Fibroblast of skin of right biceps (primary cell): ENCODE measurements at regions not wholly inside any gene's neighbourhood (a gene's known extent, or its start where the extent isn't known, plus 50 kb on each side); places are given as distances from the start of the nearest gene placed in this dataset.
"Not testable (repeated sequence)": the region's sequence is repeated elsewhere in the genome, so short reads cannot be mapped to it uniquely, and the experiment has no call there.

Source experiments
- DNase-seq: peaks from one replicate; pipeline ENCODE4 v3.0.0-alpha.2; 2013

DNA sequence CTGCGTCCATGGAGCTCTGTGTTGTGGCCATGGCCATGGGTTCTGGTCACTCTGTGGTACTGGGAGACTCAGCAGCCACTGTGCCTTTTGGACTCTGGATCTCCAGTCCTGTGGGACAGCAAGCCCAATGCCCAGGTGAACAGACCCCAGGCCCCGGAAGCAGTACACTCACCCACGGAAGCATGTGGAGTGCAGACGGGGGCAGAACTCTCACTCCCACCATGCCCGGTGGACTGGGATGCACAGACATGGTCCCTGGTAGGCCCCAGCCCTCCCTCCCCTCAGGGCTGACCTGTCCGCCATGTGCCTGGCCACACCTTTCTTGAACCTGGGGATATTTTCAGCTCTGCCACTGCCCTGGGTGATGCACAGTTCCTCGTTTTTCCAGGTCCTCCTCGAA is 163.3 kb downstream of the URI1 start:
- DNase-seq: no peak

DNA sequence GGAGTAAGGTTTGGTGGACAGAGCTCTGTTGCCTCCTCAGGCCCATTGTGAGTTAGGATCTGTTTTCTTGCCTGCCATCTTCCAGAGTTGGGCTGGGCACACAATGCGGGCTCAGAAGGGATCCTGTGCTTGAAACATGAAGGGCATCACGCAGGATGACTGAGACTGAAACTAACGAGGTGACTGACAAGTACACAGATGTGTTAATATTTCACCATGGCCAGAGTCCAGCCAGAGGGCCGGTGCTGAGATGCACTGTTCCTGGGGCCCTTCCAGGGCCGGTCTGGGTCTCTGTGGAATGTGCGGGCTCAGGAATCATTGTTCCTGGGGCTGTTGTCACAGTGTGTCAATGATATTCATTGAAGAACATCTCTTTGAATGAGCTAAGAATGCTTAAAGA is 163.7 kb downstream of the URI1 start:
- no peak for DNase-seq

DNA sequence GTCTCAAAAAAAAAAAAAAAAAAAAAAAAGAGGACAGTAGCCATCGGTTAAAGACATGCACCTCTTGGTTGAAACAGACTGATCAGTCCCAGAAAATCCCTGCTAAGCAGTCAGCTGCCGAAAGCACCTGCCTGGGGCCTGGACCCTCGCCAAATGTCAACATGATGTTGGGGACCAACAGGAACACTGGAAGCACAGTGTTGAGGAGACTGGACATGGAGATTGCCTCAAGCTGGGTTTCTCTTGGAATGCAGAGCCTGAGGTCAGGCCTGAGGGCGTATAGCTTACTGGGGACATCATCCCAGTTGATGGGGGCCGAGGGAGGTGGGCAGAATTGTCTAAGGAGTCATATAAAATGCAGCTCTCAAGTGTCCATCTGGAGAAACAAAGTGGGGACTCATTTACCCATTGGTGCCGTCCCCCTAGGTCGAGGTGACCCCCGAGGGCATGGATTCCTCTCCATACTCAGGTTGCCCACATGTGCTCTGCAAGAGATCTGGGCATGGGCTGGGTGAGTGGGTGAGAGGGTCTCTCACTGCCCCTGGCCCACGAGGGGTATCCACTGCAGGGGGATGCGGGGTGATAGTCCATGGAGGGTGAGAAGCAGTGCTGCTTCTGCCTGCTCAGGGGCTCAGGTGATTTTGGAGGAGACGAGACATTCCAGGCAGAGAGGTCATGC is 164.5 kb downstream of the URI1 start:
- no peak for DNase-seq

DNA sequence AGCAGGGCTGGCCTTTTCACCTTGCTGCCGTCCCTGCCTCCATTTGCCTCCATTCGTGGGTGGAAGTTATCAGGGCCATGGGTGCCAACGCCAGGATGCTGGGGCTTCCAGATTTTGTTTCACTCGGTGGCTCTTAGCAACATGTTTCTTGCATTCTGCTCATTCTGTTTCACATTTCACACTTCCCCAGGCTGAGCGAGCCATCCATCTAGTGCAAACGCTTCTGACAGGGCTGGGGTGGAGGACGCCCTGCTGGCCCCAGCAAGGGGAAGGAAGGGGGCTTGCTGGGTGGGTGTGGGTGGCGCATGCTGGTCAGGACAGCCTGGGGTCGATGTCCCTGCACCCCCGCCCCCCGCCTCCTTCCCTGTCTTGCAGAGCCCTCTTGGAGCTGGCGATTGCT is 165.2 kb downstream of the URI1 start:
- no peak for DNase-seq

DNA sequence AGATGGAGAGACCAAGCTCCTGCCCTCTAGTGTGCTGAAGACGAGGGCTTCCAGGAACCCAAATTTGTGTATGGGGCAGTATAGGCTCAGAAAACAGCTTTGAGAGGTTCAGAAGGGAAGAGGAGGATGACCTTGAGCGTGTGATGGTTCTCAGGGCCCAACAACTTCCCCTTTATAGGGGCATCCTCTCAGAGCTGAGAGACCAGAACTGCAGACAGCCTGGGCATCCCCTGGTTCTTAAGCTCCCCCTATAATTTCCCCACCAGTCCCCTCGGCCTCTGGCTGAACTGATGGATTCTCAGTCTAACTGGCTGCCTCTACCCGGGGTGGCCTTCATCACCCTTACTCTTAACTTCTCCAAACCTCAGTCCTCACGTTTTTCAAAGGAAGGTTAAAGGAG is 167.5 kb downstream of the URI1 start:
- DNase-seq: no peak

DNA sequence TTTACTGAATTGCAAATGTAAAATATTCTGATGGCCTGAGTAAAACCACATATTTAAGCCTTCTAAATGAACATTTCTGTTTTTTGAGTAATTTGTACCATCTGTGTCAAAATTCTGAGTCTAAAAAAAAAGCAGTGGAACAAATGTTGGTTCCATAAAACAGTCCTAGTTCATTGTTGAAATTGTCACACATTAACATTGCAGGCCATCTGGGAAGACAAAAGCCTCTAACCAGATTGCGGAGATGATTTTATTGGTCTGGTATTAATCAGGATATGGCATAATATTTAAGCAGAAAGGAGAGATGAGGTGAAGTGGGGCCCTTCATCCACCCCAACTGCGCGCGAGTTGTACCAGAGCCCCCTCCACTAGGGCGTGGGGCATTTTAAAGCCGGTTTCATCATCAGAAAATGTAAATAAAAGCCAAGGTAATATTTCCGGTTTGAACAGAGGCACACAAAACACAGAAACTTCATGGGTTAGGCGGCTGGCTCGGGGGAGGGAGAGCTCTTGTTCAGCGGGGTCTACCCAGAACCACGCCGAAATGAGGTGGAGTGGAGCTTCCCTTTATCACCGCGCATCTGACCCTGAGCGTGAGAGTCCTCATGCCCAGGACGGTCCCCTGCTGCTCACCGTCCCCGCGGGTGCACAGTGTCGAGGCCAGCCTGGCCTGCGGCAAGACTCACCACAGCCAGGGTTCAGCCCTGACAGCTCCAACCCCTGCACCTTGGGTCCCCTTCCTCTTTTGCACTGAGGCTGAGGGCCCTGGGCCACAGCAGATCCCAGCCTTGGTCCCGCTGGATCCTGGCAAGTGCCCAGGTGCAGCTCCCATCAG is 169.2 kb downstream of the URI1 start:
- no peak for DNase-seq

DNA sequence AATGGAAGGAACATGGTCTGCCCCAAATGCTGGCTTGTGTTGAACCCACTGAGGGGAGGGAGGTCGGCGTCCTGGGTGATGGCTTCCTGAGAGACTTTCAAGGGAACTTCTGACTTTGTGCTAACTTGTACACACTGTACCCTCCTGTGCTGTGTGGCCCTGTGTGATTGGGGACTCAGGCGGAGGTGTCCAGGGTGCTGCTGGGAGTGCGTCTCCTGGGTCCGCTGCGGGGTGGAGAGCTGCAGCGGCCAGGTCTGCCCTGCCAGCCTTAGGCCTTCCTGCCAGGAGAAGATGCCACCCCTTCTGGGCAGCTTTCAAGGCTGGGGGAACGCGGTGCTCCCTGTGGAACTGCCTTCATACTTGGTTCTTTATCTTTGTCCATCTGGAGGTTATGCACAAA is 170.1 kb downstream of the URI1 start:
- DNase-seq: no peak

DNA sequence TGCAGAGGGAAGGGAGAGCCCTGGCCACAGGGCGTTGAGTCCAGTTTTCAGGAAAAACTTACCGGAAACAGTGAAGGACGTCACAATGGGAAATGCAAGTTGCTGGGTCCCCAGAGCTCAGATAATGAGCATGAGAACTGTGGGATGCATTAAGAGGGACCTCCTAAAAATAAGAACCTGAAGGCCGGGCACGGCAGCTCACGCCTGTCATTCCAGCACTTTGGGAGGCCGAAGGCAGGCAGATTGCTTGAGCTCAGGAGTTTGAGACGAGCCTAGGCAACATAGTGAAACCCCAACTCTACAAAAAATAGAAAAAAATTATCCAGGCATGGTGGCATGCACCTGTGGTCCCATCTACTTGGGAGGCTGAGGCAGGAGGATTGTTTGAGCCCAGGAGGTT is 170.6 kb downstream of the URI1 start:
- no peak for DNase-seq

DNA sequence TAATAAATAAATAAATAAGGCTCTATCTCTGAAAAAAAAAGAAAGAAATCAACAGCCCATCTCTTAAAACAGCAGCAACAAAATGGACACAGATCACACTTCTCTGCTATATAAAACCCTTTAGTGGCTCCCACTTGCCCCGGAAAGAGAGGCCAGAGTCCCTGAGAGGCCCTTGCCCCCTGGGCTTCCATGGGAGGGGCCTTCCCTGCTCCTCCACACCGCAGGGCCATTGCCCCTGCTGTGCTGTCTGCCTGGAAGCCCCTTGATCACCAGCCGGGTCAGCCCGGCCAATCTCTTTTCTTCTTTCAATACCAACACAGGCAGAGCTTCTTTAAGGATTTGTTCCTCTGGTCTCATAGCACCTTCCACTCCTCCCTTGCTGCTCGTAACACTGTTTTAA is 171.1 kb downstream of the URI1 start:
- DNase-seq: no peak

DNA sequence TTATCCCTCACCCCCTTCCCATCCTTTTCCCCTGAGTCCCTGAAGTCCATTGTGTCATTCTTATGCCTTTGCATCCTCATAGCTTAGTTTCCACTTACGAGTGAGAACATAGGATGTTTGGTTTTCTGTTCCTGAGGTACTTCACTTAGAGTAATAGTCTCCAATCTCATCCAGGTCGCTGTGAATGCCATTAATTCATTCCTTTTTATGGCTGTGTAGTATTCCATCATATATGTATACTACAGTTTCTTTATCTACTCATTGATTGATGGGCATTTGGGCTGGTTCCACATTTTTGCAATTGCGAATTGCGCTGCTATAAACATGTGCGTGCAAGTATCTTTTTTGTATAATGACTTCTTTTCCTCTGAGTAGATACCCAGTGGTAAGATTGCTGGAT is 172.1 kb downstream of the URI1 start:
- DNase-seq: not testable (repeated sequence)

DNA sequence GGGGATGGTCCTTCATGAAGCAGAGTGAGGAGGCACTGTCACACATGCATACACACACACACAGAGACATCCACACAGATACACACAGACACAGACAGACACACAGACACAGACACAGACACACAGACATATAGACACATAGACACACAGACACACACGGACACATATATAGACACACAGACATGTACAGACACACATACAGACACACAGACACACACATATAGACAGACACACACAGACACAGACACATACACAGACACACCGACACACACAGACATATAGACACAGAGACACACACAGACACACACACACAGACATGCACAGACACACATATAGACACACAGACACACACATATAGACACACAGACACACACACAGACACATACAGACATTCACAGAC is 173.9 kb downstream of the URI1 start:
- no peak for DNase-seq

DNA sequence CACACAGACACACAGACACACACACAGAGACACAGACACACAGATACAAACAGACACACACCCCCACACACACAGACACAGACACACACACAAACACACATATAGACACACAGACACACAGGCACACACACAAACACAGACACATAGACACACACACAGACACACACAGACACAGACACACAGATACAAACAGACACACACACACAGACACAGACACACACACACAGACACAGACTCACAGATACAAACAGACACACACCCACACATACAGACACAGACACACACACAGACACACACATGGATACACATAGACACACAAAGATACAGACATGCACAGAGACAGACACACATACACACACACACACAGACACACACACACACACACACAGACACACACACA is 174.5 kb downstream of the URI1 start:
- DNase-seq: no peak

DNA sequence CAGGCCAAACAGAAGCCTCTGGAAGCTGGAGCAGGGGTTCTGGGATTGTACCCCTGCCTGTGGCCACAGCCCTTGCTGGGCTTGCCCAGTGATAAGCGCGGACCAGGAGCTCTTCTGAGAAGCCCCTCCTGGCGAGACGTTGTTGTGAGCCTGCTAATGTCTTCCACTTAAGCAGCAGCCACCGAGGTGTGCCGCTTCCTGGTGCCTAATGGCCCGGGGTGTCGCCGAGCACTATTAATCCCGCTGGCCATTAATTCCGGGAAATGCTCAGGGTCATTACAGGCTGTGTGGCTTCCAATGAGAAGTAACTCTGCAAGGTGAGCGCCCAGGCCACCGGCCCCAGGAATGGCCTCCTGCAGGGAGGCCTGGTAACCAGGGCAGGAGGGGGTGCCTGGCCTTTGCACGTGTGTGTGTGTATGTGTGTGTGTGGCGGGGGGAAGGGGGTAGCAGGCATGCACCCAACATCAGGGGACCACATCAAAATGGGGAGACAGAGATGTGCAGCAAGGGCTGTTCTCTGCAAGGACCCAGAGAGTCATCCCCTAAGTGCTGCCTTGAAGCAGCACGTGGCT is 175.0 kb downstream of the URI1 start:
- DNase-seq: no peak

DNA sequence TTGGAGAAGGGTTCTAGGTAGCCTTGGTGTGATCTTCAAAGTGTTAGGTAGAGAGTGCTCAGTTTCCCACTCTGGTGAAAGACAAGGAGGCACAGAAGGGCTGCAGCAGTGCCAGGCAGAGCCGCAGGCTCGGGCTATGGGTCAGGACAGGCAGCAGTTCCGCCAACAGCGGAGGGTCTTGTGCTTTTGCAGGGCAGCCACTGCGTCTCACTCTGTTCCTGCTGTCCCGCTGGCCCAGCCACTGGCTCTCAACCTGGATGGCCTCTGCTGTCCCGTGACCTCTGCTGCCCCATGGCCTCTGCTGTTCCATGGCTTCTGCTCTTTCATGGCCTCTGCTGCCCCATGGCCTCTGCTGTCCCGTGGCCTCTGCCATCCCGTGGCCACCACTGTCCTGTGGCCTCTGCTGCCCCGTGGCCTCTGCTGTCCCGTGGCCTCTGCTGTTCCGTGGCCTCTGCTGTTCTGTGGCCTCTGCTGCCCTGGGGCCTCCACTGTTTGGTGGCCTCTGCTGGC is 175.7 kb downstream of the URI1 start:
- no peak for DNase-seq

DNA sequence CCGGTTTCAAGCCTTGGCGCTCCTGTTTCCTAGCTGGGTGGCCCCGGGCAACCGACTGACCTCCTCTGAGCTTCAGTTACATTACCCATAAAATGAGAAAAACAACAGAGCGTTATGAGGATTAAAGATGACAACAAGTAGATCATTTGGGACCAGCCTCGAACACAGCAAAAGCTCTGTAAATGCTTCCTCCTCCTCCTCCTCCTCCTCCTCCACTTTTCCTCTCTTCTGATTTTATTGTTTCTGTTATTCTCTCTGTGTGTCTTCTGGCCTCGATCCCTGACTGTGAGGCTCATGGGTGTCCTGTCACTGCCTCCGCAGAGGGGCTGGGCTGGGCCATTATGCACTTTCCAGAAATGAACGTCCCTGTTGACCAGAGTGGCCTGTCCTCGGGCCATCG is 176.2 kb downstream of the URI1 start:
- no peak for DNase-seq

DNA sequence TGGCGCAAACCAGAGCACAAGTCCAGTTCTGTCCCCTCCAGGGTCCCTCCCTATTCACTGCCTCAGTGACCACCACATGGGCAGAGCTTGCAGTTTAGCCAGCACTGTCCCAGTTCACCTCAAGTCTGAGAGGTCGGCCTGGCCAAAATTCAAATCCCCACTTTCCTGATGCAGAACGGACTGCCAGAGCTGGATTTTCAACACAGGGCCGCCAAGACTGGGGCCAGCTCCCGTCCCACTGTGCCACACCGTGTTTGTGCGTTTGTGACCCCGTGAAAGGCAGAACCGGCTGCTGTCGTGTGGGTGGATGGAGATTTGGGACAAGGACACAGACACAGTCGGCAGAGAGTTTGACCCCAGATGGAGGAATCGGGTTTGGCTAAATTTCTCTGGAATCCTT is 176.7 kb downstream of the URI1 start:
- DNase-seq: no peak

DNA sequence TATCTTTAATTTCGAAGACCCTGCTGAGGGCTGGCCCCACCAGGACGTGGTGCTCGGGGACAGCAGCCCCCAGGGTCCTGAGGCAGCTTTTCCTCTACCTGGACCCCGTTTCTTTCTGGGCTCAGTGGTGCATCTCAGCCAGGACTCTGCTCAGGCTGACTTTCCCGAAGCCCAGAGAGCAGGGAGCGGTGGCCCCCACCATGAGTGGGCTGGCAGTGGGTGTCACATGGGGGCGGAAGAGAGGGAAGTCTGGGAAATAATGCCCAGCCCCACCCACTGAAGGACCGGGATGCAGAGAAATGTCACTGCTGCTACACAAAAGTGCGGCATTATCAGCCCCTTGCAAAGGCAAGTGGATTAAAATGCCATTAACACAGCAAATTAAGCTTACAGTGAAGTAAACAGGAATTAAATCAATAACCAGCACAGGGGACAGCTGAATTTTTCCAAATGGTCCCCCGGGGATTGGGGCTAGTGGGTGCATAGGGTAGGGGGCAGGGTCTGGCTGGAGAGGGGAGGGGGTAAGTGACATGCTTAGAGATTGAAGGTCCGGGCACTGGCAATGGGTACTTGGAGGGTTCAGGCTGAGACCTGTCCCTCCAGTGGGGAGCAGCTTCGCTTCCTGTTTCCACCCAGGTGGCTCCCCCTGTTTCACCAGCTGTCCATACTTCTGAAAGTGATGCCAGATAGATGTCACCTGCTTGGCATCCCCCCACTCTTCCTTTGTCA is 177.3 kb downstream of the URI1 start:
- DNase-seq: no peak

DNA sequence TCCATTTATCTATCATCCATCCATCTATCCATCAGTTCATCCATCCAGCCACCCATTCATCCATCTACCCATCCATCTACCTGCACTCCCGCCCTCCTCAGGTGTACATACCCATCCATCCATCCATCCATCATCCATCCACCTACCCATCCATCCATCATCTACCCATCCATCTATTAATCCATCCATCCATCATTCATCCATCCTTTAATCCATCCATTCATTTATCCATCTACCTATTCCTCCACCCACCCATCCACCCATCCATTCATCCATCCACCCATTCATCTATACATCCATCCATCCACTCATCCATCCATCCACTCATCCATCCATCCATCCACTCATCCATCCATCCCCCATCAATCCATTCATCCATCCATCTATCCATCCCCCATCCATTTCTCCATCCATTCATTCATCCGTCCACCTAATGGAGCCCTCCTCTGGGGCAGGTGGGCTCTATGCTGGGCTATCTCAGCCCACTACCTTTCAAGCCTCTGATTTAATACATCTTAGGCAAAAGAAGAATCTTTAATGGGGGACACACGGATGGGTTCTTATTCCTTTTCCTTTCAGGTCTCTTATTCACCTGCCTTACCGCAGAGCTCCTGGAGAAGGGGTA is 178.9 kb downstream of the URI1 start:
- no peak for DNase-seq

DNA sequence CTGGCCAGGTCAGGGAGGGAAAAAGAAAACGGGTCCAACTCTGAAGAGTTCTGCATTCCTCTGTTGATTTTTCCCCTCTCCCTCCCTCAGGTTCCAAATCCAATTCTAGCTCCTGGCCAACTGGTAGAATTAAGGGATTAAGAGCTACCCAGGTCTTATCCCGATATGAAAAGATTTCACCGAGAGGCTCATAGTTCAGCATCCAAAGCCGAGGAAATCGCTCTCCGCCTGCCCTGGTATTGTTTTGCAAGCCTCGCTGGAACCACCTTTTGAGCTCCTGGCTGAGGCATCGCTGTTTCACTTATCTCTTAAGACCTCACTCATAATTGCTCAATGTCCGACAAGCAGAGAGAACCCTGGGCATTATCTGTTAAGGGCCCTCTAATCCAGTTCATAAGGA is 180.4 kb downstream of the URI1 start:
- no peak for DNase-seq

DNA sequence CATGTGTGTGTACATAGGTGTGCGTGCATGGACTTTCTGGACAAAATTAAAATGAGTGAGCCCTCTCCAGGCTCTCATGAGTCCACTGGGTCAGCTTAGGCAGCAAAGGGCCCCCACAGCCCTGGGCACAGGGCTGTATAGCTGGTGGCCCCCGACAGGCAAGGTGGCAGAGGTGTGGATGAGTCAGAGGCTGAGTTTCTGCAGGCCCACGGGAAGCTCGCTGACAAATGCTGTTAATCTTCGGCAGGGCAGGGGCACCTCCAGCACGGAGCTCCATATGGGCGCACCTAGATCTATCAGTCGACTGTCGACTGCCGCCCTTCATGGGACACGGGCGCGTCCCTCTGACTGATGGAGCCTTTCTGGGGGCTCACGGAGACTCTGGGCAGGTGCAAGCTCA is 181.1 kb downstream of the URI1 start:
- no peak for DNase-seq

DNA sequence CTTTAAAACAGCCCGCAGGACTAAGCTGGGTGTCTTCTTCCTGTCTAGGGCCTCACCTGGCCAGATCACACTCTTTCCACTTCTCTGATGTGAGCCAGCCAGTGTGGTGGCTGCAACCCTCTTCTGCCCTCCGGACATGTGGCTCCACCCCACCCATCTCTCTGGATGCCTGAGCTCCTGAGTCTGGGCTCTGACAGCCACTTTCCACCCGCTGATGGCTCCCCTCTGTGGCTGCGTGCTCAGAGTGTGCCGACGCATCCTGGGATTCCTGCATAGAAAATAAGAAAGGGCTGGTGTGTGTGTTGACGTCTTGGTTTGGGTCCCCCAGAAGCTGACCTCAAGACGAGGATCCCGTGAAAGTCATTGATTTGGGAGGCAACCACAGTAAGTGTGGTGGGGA is 181.6 kb downstream of the URI1 start:
- DNase-seq: no peak

DNA sequence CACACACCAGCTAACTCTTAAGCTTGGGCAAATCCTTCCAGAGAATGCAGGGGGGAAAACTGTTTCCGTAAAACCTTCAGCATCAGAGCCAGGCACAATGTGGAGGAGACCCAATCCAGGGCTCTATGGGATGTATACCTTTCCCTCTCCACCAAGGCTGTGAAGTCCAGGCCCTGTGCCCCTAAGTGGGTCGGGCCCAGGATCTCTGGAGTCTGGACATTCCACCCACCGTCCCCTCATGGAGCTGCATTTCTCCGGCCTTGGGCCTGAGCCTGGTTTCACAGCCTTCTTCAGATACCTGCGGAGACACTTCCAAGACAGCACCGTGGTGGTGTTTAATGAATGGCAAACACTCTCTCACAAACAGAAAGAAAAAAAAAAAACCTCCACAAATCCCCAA is 186.2 kb downstream of the URI1 start:
- no peak for DNase-seq
